DND-41 (cell line): ENCODE measurements at regions not wholly inside any gene's neighbourhood (a gene's known extent, or its start where the extent isn't known, plus 50 kb on each side); places are given as distances from the start of the nearest gene placed in this dataset.

Source experiments
- CTCF ChIP-seq: IDR thresholded peaks from 2 replicates; pipeline ENCODE4 v1.5.1; 2012; ENCODE audit warnings: borderline replicate concordance, low read length, moderate library complexity, mild to moderate bottlenecking; ENCODE audit not compliant: poor library complexity, severe bottlenecking; ENCODE audit errors: extremely low read depth
- EZH2 ChIP-seq: IDR thresholded peaks from 3 replicates; pipeline ENCODE4 v1.6.1; 2012; ENCODE audit warnings: borderline replicate concordance, low read depth, mild to moderate bottlenecking, moderate library complexity, low read length, inconsistent platforms; ENCODE audit not compliant: severe bottlenecking

DNA sequence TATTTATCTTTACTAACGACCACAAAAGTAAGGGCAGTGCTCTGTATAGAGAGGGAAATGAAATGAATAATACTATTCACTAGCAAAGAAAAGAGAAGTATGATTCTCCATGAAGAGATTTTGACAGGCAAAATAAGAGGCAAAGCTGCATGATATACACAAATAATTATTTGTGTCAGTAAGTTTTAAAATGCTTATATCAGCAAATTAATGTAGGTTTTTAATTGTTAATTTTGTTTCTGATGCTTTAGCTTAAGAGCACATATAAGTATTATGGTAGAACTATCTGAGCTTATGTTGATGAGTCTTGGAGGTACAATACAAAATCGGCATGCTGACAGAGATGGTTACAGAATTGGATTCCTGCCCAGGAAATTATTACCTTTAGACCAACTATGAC, 383.1 kb upstream of the VSTM2A start:
- TF ChIP-seq CTCF (no peak), EZH2 (no peak)
